ENCODE measurements at regions not wholly inside any gene's neighbourhood (a gene's known extent, or its start where the extent isn't known, plus 50 kb on each side); places are given as distances from the start of the nearest gene placed in this dataset.

DNA sequence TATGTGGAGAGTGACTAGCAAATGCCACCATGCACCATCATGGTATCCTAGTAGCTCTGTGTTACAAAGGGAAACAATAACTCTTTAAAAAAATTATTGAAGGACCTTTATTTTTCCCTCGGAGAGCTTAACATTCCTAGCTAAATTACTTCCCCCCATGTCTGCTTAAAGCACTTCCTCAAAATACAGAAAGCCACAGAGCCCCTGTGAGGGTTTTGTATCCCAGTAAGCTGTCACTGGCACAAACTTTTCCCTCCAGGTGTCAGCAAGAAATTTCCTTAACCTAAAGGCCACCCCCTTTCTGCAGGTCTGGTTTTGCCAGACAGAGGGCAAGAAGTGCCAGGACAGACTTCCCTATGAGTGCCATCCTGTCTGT, 340.0 kb upstream of the PRDM1 start:
- TF ChIP-seq CTCF (IDR thresholded peaks at IDR 0.05; ENCODE audit: insufficient read depth, low read length, poor library complexity, severe bottlenecking) (no peak), EZH2phosphoT487 (conservative IDR thresholded peaks at IDR 0.05; ENCODE audit: low read length) (no peak)
